Fibroblast of the aortic adventitia (primary cell): ENCODE measurements at regions not wholly inside any gene's neighbourhood (a gene's known extent, or its start where the extent isn't known, plus 50 kb on each side); places are given as distances from the start of the nearest gene placed in this dataset.

ENCODE experiments used
- DNase-seq: peaks from one replicate; pipeline ENCODE4 v3.0.0-alpha.2; 2010; ENCODE audit warnings: low read depth
- H3K4me3 ChIP-seq: 2 replicates; pipeline ENCODE4 v1.5.1; 2011; ENCODE audit warnings: low read depth, mild to moderate bottlenecking, control low read depth, low read length, moderate library complexity
- CTCF ChIP-seq: IDR thresholded peaks from 2 replicates; pipeline ENCODE4 v1.5.1; 2011; ENCODE audit warnings: mild to moderate bottlenecking, low read length, control low read depth, inconsistent platforms; ENCODE audit not compliant: insufficient read depth

- no peak overlapping the region for H3K4me3 ChIP-seq
- no peak for DNase-seq
- TF ChIP-seq CTCF: no peak
Observed at GRCh38 chr5:62692946-62693713, 114.5 kb downstream of the LRRC70 start.

GRCh38 chr5:62691946-62692345 lies 113.3 kb downstream of the LRRC70 start:
- no peak for TF ChIP-seq CTCF
- DNase-seq: no peak
- no peak overlapping the region for H3K4me3 ChIP-seq

GRCh38 chr5:62690421-62690820 lies 111.8 kb downstream of the LRRC70 start:
- TF ChIP-seq CTCF: peak; percentile 2
- DNase-seq: no peak
- H3K4me3 ChIP-seq: no peak overlapping the region

GRCh38 chr5:62689599-62690368 lies 111.2 kb downstream of the LRRC70 start:
- H3K4me3 ChIP-seq: no peak overlapping the region
- peak; percentile 9 for DNase-seq
- no peak for TF ChIP-seq CTCF

- DNase-seq: no peak
- no peak overlapping the region for H3K4me3 ChIP-seq
- no peak for TF ChIP-seq CTCF
Observed at GRCh38 chr5:62686692-62687091, 108.1 kb downstream of the LRRC70 start.

- H3K4me3 ChIP-seq: no peak overlapping the region
- no peak for TF ChIP-seq CTCF
- DNase-seq: no peak
Observed at GRCh38 chr5:62685221-62685620, 106.6 kb downstream of the LRRC70 start.
